Fibroblast of lung (primary cell): ENCODE measurements at regions not wholly inside any gene's neighbourhood (a gene's known extent, or its start where the extent isn't known, plus 50 kb on each side); places are given as distances from the start of the nearest gene placed in this dataset.

ENCODE experiments used
- CTCF ChIP-seq, 2 donors: IDR thresholded peaks in 1 of 2; conservative IDR thresholded peaks in 1 of 2; 1 replicate in 1 of 2; 2 replicates in 1 of 2; pipeline ENCODE4 v1.5.1; 2011 to 2012; ENCODE audit warnings: low read length in 2 of 2, control low read depth in 1 of 2, inconsistent platforms in 1 of 2, low read depth in 1 of 2, mild to moderate bottlenecking in 1 of 2
- EZH2 ChIP-seq: IDR thresholded peaks from 2 replicates; pipeline ENCODE4 v1.5.1; 2012; ENCODE audit warnings: low read length, control low read depth, mild to moderate bottlenecking; ENCODE audit errors: missing control alignments

- no peak for TF ChIP-seq CTCF (conservative IDR thresholded peaks at IDR 0.05 in 1 of 2, IDR thresholded peaks at IDR 0.05 in 1 of 2; ENCODE audit: low read depth in 1 of 2, low read length in 2 of 2)
- TF ChIP-seq EZH2, result no peak
Observed at GRCh38 chr9:111099199-111100008, 61.1 kb upstream of the LPAR1 start.
